H9 (cell line): ENCODE measurements at regions not wholly inside any gene's neighbourhood (a gene's known extent, or its start where the extent isn't known, plus 50 kb on each side); places are given as distances from the start of the nearest gene placed in this dataset.

Experiments
- DNase-seq: peaks from one replicate; pipeline ENCODE4 v3.0.0-alpha.2; 2017
- H2AFZ ChIP-seq: one replicate; pipeline ENCODE4 v1.6.1; 2013; ENCODE audit warnings: mild to moderate bottlenecking, low read length, control low read depth, moderate library complexity
- H2AK5ac ChIP-seq: 2 replicates; pipeline ENCODE4 v1.6.1; 2013; ENCODE audit warnings: low read length, control low read depth, mixed read lengths; ENCODE audit not compliant: insufficient read length
- H2BK120ac ChIP-seq: one replicate; pipeline ENCODE4 v1.6.1; 2013; ENCODE audit warnings: low read depth, mild to moderate bottlenecking, low read length, control low read depth, inconsistent platforms; ENCODE audit not compliant: poor library complexity, severe bottlenecking
- H2BK12ac ChIP-seq: 2 replicates; pipeline ENCODE4 v1.6.1; 2013; ENCODE audit warnings: low read length, control low read depth, mixed read lengths, low read depth; ENCODE audit not compliant: insufficient read length
- H2BK15ac ChIP-seq: 2 replicates; pipeline ENCODE4 v1.6.1; 2013; ENCODE audit warnings: low read depth, low read length, control low read depth
- H2BK20ac ChIP-seq: one replicate; pipeline ENCODE4 v1.6.1; 2013; ENCODE audit warnings: low read depth, mild to moderate bottlenecking, low read length, control low read depth, inconsistent platforms; ENCODE audit not compliant: poor library complexity, severe bottlenecking
- H2BK5ac ChIP-seq: 2 replicates; pipeline ENCODE4 v1.6.1; 2013; ENCODE audit warnings: low read length, control low read depth, mixed read lengths; ENCODE audit not compliant: insufficient read length
- H3K14ac ChIP-seq: 2 replicates; pipeline ENCODE4 v1.6.1; 2013; ENCODE audit warnings: low read length, control low read depth; ENCODE audit not compliant: insufficient read depth
- H3K18ac ChIP-seq: 2 replicates; pipeline ENCODE4 v1.6.1; 2013; ENCODE audit warnings: low read depth, mild to moderate bottlenecking, mixed read lengths, low read length, control low read depth; ENCODE audit not compliant: insufficient read length
- H3K23ac ChIP-seq: 2 replicates; pipeline ENCODE4 v1.6.1; 2013; ENCODE audit warnings: low read length, control low read depth, mixed read lengths, low read depth; ENCODE audit not compliant: insufficient read length
- H3K23me2 ChIP-seq: 2 replicates; pipeline ENCODE4 v1.6.1; 2013; ENCODE audit warnings: low read depth, mild to moderate bottlenecking, mixed read lengths, low read length, control low read depth; ENCODE audit not compliant: insufficient read length, poor library complexity, severe bottlenecking
- H3K27ac ChIP-seq: 2 replicates; pipeline ENCODE4 v1.5.1; 2013; ENCODE audit warnings: low read length, control low read depth, mixed read lengths, low read depth; ENCODE audit not compliant: insufficient read length
- H3K27me3 ChIP-seq: 2 replicates; pipeline ENCODE4 v1.6.1; 2013; ENCODE audit warnings: low read length, control low read depth, inconsistent platforms; ENCODE audit not compliant: insufficient read depth
- H3K4ac ChIP-seq: 2 replicates; pipeline ENCODE4 v1.6.1; 2013; ENCODE audit warnings: low read depth, mild to moderate bottlenecking, control low read depth, inconsistent platforms, low read length, moderate library complexity
- H3K4me1 ChIP-seq: 2 replicates; pipeline ENCODE4 v1.6.1; 2013; ENCODE audit warnings: low read length, control low read depth, inconsistent platforms; ENCODE audit not compliant: insufficient read depth
- H3K4me2 ChIP-seq: 2 replicates; pipeline ENCODE4 v1.6.1; 2013; ENCODE audit warnings: low read length, control low read depth, mixed read lengths; ENCODE audit not compliant: insufficient read length, insufficient read depth
- H3K56ac ChIP-seq: 2 replicates; pipeline ENCODE4 v1.6.1; 2013; ENCODE audit warnings: low read depth, mild to moderate bottlenecking, mixed read lengths, low read length, control low read depth; ENCODE audit not compliant: insufficient read length
- H3K79me1 ChIP-seq: 2 replicates; pipeline ENCODE4 v1.6.1; 2013; ENCODE audit warnings: low read depth, mild to moderate bottlenecking, moderate library complexity, low read length, control low read depth, inconsistent platforms; ENCODE audit not compliant: insufficient read depth, poor library complexity, severe bottlenecking
- H3K79me2 ChIP-seq: 2 replicates; pipeline ENCODE4 v1.6.1; 2013; ENCODE audit warnings: low read length, control low read depth, inconsistent platforms; ENCODE audit not compliant: insufficient read depth
- H3K9ac ChIP-seq: 2 replicates; pipeline ENCODE4 v1.6.1; 2013; ENCODE audit warnings: low read length, control low read depth, mixed read lengths; ENCODE audit not compliant: insufficient read length; ENCODE audit errors: extremely low read depth
- H3K9me3 ChIP-seq: one replicate; pipeline ENCODE4 v1.6.1; 2013; ENCODE audit warnings: low read depth, low read length, inconsistent platforms; ENCODE audit not compliant: control insufficient read depth
- H3T11ph ChIP-seq: one replicate; pipeline ENCODE4 v1.6.1; 2013; ENCODE audit warnings: mild to moderate bottlenecking, low read length, control low read depth, inconsistent platforms
- H4K20me1 ChIP-seq: one replicate; pipeline ENCODE4 v1.6.1; 2013; ENCODE audit not compliant: control insufficient read depth, insufficient read length, insufficient read depth
- H4K5ac ChIP-seq: 2 replicates; pipeline ENCODE4 v1.6.1; 2013; ENCODE audit warnings: low read depth, mild to moderate bottlenecking, mixed read lengths, low read length, control low read depth; ENCODE audit not compliant: insufficient read length
- H4K8ac ChIP-seq: replicated peaks from 2 replicates; pipeline ENCODE4 v1.6.1; 2013; ENCODE audit warnings: low read length, control low read depth, mixed read lengths, low read depth; ENCODE audit not compliant: insufficient read length
- H4K91ac ChIP-seq: 2 replicates; pipeline ENCODE4 v1.6.1; 2013; ENCODE audit warnings: low read depth, mild to moderate bottlenecking, moderate library complexity, mixed read lengths, low read length, control low read depth; ENCODE audit not compliant: insufficient read length
- H3K27ac Mint-ChIP-seq, 3 experiments: 2 replicates in 2 of 3; 3 replicates in 1 of 3; pipeline ENCODE4 v1.8.0; 2020 to 2021; ENCODE audit warnings: mixed read lengths in 3 of 3, mild to moderate bottlenecking in 1 of 3, moderate library complexity in 1 of 3
- H3K27me3 Mint-ChIP-seq: 2 replicates; pipeline ENCODE4 v1.8.0; 2021; ENCODE audit warnings: low read depth, mild to moderate bottlenecking, moderate library complexity, mixed read lengths
- H3K36me3 Mint-ChIP-seq, 3 experiments: 2 replicates in 2 of 3; 3 replicates in 1 of 3; pipeline ENCODE4 v1.8.0; 2020 to 2021; ENCODE audit warnings: low read depth in 3 of 3, mixed read lengths in 3 of 3; ENCODE audit not compliant: insufficient read depth in 1 of 3
- H3K4me1 Mint-ChIP-seq, 2 experiments: 2 replicates each; pipeline ENCODE4 v1.8.0; 2020; ENCODE audit warnings: mixed read lengths in 2 of 2
- H3K4me3 Mint-ChIP-seq, 2 experiments: 2 replicates in 1 of 2; 3 replicates in 1 of 2; pipeline ENCODE4 v1.8.0; 2020 to 2021; ENCODE audit warnings: mild to moderate bottlenecking in 2 of 2, mixed read lengths in 2 of 2, moderate library complexity in 1 of 2
- H3K9me3 Mint-ChIP-seq, 2 experiments: 2 replicates in 1 of 2; 3 replicates in 1 of 2; pipeline ENCODE4 v1.8.0; 2020; ENCODE audit warnings: mild to moderate bottlenecking in 2 of 2, mixed read lengths in 2 of 2, moderate library complexity in 1 of 2
- CTCF ChIP-seq: fragments of 200-600 bp; sonication (generic); conservative IDR thresholded peaks from 3 replicates; pipeline ENCODE4 v1.8.0; 2021; ENCODE audit warnings: antibody characterized with exemption, mild to moderate bottlenecking

GRCh38 chr12:83619973-83620372 lies 933.3 kb downstream of the TMTC2 start:
- no peak overlapping the region for H2AK5ac ChIP-seq
- H4K91ac ChIP-seq = no peak overlapping the region
- H3K9me3 Mint-ChIP-seq = peaks cover 3 to 5% of the 10 kb centered on the region in 2 experiments
- H3K4me3 Mint-ChIP-seq = no peak overlapping the region
- H3K36me3 Mint-ChIP-seq = peaks cover 3 to 4% (median 3%) of the 10 kb centered on the region in 3 experiments
- H3K4me1 Mint-ChIP-seq = peaks cover 3 to 7% of the 10 kb centered on the region in 2 experiments; a peak in 3 of 4 replicates
- H3K27ac Mint-ChIP-seq = no peak overlapping the region
- no peak overlapping the region for H2BK15ac ChIP-seq
- no peak overlapping the region for H2BK12ac ChIP-seq
- no peak overlapping the region for H2BK120ac ChIP-seq
- no peak overlapping the region for H2BK20ac ChIP-seq
- H2AFZ ChIP-seq = no peak overlapping the region
- no peaks in the 10 kb centered on the region for H3K27me3 Mint-ChIP-seq
- no peaks in the 10 kb centered on the region for H3K4me1 ChIP-seq
- H3K56ac ChIP-seq = no peak overlapping the region
- no peak overlapping the region for H4K8ac ChIP-seq
- no peak for DNase-seq
- H3K27ac ChIP-seq = no peak overlapping the region
- no peak overlapping the region for H3K9ac ChIP-seq
- no peaks in the 10 kb centered on the region for H4K20me1 ChIP-seq
- H3K18ac ChIP-seq = no peak overlapping the region
- no peak overlapping the region for H2BK5ac ChIP-seq
- no peak for TF ChIP-seq CTCF
- H3K4ac ChIP-seq = no peak overlapping the region
- H4K5ac ChIP-seq = no peak overlapping the region
- no peaks in the 10 kb centered on the region for H3K27me3 ChIP-seq
- H3K14ac ChIP-seq = no peak overlapping the region
- no peaks in the 10 kb centered on the region for H3K79me1 ChIP-seq
- no peak overlapping the region for H3K4me2 ChIP-seq
- no peaks in the 10 kb centered on the region for H3K23me2 ChIP-seq
- H3K79me2 ChIP-seq = no peaks in the 10 kb centered on the region
- no peak overlapping the region for H3T11ph ChIP-seq
- H3K23ac ChIP-seq = no peak overlapping the region
- no peaks in the 10 kb centered on the region for H3K9me3 ChIP-seq
